ENCODE measurements at regions not wholly inside any gene's neighbourhood (a gene's known extent, or its start where the extent isn't known, plus 50 kb on each side); places are given as distances from the start of the nearest gene placed in this dataset.

DNA sequence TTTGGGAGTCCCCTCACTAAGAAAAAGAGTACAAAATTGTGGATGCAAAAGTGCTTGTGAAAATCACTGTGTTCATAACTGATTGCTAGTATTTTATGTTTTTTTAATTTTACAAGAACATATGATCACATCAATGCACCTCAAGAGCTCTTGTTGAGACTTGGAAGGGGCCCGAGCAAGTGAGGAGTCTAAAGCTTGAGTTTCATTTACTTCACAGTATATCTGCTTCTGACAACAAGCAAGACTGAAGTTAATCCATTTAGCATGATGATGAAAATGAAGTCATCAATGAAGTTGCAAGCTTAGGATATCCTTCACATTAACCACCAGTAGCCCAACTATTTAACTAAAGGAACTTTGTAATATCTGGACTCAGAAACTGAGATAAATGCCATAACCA lies 182.5 kb upstream of the DIO2 start:
- Histone ChIP-seq H3K9me3 (peaks cover 0 to 18% (median 4%) of the 10 kb centered on the region in 12 donors), H3K27me3 (no peaks in the 10 kb centered on the region), H3K36me3 (no peaks in the 10 kb centered on the region), H3K4me1 (peaks cover 0 to 4% (median 0%) of the 10 kb centered on the region in 12 donors), H3K27ac (no peak overlapping the region), H3K4me3 (no peak overlapping the region)
- 0 to 55% (median 18%) methylated on average over 1 of the region's 1 CpG for WGBS, 4 donors
- intact Hi-C loops (cut with DNase I), result no loop called here
- no peak for ATAC-seq
- DNase-seq, result no peak
- no peak for TF ChIP-seq CTCF (IDR thresholded peaks at IDR 0.05)
- TF ChIP-seq POLR2A (IDR thresholded peaks at IDR 0.05), result no peak

DNA sequence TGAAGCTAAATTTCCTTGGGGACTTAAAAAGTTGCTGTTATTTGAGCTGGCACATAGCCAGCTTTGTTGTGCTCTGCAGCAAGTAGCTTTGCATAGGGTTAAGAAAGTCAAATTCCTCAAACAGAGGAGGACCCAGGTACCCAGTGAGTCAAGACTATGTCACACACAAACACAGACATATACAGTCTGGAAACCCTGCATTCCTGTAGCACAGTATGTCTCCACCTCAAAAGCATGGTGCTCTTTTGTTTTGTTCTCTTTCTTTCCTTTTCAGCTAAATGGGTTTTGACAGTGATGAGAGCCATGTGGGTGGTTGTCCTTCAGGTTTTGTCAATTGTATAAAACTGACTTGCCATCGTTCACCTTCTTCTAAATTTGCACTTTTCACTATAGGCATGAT lies 179.6 kb upstream of the DIO2 start:
- H3K9me3 ChIP-seq, result no peaks in the 10 kb centered on the region
- intact Hi-C loops (cut with DNase I), result no loop called here
- ATAC-seq (no peak), DNase-seq (no peak)
- no peak overlapping the region for H3K4me3 ChIP-seq
- TF ChIP-seq POLR2A (IDR thresholded peaks at IDR 0.05), result no peak
- TF ChIP-seq CTCF (IDR thresholded peaks at IDR 0.05), result no peak
- peaks cover 0 to 4% (median 0%) of the 10 kb centered on the region in 12 donors for H3K4me1 ChIP-seq
- H3K27me3 ChIP-seq, result no peaks in the 10 kb centered on the region
- H3K36me3 ChIP-seq, result no peaks in the 10 kb centered on the region
- 53 to 71% (median 65%) methylated on average over 1 of the region's 1 CpG for WGBS, 4 donors
- no peak overlapping the region for H3K27ac ChIP-seq

- WGBS, 4 donors, result 58 to 68% (median 67%) methylated on average over 2 of the region's 2 CpGs
- H3K4me3 ChIP-seq, result no peak overlapping the region
- TF ChIP-seq POLR2A (IDR thresholded peaks at IDR 0.05) (no peak), CTCF (IDR thresholded peaks at IDR 0.05) (no peak)
- peaks cover 0 to 4% (median 0%) of the 10 kb centered on the region in 12 donors for H3K4me1 ChIP-seq
- DNase-seq (no peak), ATAC-seq (no peak)
- H3K36me3 ChIP-seq, result no peaks in the 10 kb centered on the region
- intact Hi-C loops (cut with DNase I), result no loop called here
- H3K9me3 ChIP-seq, result no peaks in the 10 kb centered on the region
- no peak overlapping the region for H3K27ac ChIP-seq
- H3K27me3 ChIP-seq, result no peaks in the 10 kb centered on the region
Measured at GRCh38 chr14:80388980-80389711, 177.8 kb upstream of the DIO2 start.

- DNase-seq, result no peak
- WGBS, 4 donors, result 77 to 90% (median 78%) methylated on average over 7 of the region's 7 CpGs
- Histone ChIP-seq H3K9me3 (no peaks in the 10 kb centered on the region), H3K27me3 (no peaks in the 10 kb centered on the region), H3K36me3 (no peaks in the 10 kb centered on the region), H3K4me3 (no peak overlapping the region), H3K4me1 (peaks cover 0 to 4% (median 0%) of the 10 kb centered on the region in 12 donors), H3K27ac (no peak overlapping the region)
- TF ChIP-seq POLR2A (IDR thresholded peaks at IDR 0.05), result no peak
- TF ChIP-seq CTCF (IDR thresholded peaks at IDR 0.05), result no peak
- no peak for ATAC-seq
- intact Hi-C loops (cut with DNase I), result no loop called here
Measured at GRCh38 chr14:80387563-80387981, 176.3 kb upstream of the DIO2 start.
